LNCaP clone FGC (cell line): ENCODE measurements at regions not wholly inside any gene's neighbourhood (a gene's known extent, or its start where the extent isn't known, plus 50 kb on each side); places are given as distances from the start of the nearest gene placed in this dataset.
A peak's percentile ranks its signal among the peaks of the same experiment; 100 is the strongest.

ENCODE experiments used
- DNase-seq: peaks from one replicate; pipeline ENCODE4 v3.0.0-alpha.2; 2011; ENCODE audit warnings: low read depth
- H3K4me3 ChIP-seq: 2 replicates; pipeline ENCODE4 v1.5.1; 2011; ENCODE audit warnings: mild to moderate bottlenecking, low read depth, low read length, control low read depth
- CTCF ChIP-seq: IDR thresholded peaks from 2 replicates; pipeline ENCODE4 v1.5.1; 2012; ENCODE audit warnings: mild to moderate bottlenecking; ENCODE audit not compliant: control insufficient read depth, insufficient read depth; ENCODE audit errors: extremely low read depth

- no peak overlapping the region for H3K4me3 ChIP-seq
- no peak for TF ChIP-seq CTCF
- no peak for DNase-seq
Measured at GRCh38 chr4:66045913-66046312, 375.6 kb upstream of the EPHA5 start.

GRCh38 chr4:66035701-66036100, 365.4 kb upstream of the EPHA5 start:
- peak; percentile 93 for DNase-seq
- no peak for TF ChIP-seq CTCF
- H3K4me3 ChIP-seq, result no peak overlapping the region

- TF ChIP-seq CTCF, result no peak
Measured at GRCh38 chr4:66034671-66035070, 364.4 kb upstream of the EPHA5 start.

GRCh38 chr4:66034262-66034661, 364.0 kb upstream of the EPHA5 start:
- no peak for DNase-seq
- no peak overlapping the region for H3K4me3 ChIP-seq
- TF ChIP-seq CTCF, result no peak

More at GRCh38 chr4:66034671-66035070, 364.4 kb upstream of the EPHA5 start:
- H3K4me3 ChIP-seq, result no peak overlapping the region
- DNase-seq, result no peak

- no peak for DNase-seq
- no peak overlapping the region for H3K4me3 ChIP-seq
- no peak for TF ChIP-seq CTCF
Measured at GRCh38 chr4:66032571-66032970, 362.3 kb upstream of the EPHA5 start.

- no peak for TF ChIP-seq CTCF
- DNase-seq, result no peak
- H3K4me3 ChIP-seq, result no peak overlapping the region
Measured at GRCh38 chr4:66028668-66029067, 358.4 kb upstream of the EPHA5 start.

- DNase-seq, result no peak
- TF ChIP-seq CTCF, result no peak
- H3K4me3 ChIP-seq, result no peak overlapping the region
Measured at GRCh38 chr4:66023061-66023460, 352.8 kb upstream of the EPHA5 start.
